ENCODE measurements at regions not wholly inside any gene's neighbourhood (a gene's known extent, or its start where the extent isn't known, plus 50 kb on each side); places are given as distances from the start of the nearest gene placed in this dataset.

DNA sequence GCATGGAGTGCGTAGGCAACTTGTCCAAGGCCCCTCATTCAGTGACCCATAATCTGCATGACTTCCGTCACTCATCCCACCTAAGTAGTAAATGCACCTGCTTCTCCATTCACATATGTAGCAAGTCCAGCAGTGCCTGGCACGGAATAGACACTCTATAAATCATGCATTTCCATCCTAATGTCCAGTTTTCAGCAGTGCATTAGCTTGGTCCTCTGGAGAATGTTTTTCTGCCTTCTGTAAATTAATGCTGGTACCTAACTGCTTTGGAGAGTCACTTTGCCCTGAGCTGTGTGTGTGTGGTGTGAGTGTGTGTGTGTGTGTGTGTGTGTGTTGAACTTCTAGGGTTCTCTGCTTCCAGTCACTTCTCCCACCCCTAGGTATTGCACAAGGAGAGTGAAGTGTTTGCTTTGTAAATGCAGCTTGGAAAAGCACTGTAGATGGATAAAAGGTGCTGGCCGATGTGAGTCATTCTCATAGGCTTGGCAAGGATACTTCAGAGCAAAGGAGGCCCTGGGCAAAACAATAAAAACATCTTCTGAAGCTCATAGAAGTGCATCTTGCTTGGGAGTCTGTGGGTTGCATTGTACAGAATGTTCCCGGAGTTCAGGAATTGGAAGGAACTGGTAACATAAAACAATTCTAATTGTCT, 181.8 kb downstream of the KATNAL1 start:
- no peak for DNase-seq

DNA sequence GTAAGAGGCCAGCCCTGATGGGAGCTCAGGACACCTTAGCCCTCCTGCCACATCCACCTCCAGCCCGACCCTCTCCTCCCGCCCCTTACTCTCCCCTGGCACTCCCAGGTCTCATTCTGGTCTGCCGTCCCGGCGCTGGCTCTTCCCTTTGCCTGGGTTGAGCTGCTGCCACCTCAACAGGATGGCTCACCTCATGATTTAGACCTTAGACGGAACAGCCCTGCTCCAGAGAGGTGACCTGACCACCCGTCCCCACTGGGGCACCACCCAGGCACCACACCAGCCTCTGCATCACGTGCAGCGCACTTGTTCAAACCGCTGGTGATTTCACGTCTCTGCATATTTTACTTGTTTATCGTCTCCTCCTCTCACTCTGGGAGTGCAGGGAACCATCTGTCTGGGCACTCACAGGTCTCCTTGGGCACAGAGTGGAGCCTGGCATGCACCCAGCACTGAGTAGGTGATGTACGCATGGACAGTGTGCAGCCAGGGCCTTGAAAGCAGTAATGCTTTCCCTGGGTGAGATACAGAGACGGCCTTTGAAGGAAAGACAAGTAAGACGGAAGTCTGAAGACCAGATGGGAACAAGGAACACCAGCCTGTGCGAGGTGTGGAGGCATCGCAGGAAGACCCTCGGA, 183.1 kb downstream of the KATNAL1 start:
- no peak for DNase-seq

DNA sequence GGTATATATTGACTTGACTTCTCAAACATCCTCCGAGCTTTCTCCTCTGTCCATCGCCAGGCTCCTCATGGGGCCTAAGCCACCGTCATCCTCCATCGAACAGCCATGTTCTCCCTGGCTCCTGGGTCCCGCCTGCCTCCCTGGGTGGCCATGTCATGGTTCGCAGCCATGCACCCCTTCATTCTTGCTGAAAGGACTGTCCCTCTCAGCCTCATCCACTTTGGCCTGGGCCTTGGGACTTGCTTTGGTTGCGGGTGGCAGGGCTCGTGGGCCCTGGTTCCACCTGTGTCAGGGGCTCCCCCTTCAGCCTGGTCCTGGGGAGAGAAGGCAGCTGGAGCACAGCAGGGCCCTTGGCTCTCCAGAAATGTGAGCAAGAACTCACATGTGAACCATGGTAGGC, 183.8 kb downstream of the KATNAL1 start:
- no peak for DNase-seq

DNA sequence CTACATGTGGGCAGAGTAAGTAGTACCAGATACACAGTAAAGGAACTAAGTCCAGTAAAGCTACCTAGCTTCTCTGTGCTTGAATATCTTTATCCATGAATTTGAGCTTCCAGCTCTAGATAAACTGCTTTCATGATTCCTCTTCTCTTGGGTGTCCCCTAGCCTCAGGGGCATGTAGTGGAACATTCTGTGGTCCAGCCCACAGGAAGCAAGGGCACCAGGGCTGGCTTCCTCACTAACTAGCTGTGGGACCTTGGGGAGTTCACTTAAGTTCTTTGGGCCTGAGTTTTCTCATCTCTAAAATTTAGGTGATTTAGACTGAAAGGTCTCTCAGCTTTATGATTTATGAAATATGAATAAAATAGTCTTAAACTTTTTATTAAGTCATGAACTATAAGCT, 185.7 kb downstream of the KATNAL1 start:
- no peak for DNase-seq

DNA sequence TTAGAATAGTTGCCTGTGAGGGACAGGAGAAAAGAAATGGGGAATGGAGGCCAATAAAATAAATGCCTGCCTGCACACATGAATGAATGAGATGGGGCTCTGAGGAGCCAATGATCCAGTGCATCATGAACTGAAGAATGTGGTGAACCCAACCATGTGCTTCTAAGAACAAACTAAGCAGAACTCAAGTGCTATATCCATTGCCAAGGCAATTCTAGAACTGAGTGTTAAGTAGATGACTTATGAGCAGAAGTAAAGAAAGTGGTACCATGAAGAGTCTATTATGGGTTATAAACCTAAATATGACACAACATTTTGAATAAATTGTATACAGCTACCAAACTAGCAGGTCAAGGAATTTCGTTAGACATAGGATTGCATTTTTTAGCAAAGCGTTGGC, 186.1 kb downstream of the KATNAL1 start:
- DNase-seq = no peak

DNA sequence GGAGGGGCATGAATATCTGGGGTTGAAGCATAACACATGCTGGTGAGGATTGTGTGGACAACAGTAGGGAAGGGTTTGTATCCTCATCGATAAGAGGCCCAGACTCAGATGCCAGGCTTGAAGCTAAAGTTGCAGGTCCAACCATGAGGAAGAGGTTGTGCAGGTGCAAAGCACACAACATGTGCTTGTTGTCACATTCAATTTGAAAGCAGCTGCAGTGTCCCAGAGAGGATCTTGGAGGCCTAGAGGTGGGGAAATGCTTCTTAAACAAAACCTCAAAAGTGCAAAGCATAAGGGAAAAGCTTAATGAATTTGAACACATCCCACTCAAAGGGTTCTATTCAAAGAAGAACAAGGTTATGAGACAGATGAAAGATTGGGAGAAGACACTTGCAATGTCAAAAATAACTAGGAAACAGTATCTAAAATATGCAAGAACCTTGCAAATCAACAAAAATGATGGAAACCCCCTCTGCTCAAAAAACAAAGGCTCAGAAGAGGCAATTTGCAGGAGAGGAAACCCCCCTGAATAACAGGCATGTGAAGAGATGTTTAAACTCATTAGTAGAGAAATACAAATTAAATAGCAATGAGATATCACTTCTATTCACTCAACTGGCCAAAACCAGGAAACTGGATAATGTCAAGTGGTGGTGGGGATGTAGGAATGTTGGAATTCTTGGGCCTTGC, 187.1 kb downstream of the KATNAL1 start:
- no peak for DNase-seq

DNA sequence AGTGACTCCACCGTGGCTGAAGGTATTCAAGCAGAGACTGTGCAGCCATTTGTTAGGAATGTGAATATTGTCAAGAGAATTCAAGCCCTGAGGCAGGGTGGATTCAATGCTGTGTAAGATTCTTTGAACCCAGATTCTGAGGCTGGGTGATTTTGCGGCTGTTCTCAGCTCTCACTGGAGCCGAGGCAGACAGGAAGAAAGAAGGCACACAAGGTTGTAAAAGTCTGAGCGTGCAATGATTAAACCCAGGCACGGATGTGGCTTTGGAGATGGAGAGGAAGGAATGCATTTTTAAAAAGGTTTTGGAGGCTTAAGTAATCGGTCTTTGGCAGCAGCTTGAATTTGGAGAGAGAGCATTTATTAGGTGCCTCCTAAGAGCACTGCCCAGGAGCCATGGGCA, 187.9 kb downstream of the KATNAL1 start:
- peak in 1 of 2 donors; percentile 8 for DNase-seq

DNA sequence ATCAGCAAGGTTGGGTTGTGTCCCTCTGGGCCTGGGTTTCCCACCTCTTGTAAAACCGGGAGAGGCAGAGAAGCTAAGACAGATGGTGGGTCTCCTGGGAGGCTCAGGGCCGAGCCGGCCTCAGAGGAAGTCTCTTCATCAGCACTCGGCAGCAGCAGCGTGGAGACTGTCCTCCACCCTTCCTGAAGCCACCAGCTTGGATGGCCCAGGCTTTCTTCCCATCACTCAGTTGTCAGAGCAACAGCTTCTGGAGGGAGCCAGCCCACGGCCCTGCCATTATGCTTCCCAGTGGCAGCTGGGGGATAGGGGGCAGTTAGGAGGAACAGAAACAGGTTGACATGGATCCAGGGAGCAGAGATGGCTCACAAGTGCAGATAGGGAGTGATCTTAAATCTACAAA, 191.0 kb downstream of the KATNAL1 start:
- no peak for DNase-seq

DNA sequence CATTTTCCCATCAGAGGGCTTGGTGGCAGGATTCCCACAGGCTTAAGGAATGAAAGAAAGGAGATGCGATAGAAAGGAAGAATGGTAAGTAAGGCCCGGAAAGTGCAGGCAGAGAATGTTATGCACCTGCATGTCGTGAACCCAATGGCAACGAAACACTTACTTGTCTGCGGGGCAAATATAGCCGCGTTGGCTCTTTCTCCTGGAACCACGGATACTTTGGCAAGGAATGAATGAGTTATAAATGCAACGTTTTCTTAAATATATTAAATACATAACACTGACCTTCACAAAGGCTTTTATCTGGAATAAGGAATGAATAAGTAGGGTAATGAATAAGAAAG, 192.1 kb downstream of the KATNAL1 start:
- no peak for DNase-seq

DNA sequence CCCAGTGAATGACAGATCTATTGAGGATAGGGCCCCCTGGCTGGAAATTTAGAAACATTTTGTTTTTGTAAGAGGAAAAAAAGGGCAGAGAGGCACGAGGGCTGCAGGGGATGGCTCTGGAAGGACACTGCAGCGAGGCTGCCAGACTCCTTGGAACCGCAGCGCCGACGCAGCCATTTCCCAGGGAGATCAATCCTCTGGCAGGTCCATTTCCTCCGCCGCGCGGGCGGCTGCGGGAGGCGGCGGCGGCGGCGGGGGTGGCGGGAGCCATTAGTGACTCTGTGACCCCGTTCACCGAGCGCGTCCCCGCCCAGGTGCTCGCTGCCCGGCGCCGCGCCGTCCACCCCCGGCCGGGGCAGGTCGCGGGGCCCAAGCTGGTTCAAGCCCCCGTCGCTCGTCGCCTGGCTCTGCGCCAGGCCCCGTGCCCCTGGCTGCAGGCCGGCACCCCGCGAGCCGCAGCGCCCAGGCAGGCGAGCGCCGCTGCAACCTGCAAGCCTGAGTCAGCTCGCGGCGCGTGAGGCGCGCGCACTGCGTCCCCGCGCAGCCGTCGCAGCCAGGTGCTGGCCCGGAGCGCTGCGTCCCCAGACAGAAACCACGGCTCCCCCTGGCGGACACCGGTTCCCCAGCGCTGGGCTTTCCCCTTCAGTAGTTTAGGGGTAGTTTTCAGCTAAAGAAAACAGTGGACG, 192.6 kb downstream of the KATNAL1 start:
- DNase-seq = peak; percentile 89 to 91

DNA sequence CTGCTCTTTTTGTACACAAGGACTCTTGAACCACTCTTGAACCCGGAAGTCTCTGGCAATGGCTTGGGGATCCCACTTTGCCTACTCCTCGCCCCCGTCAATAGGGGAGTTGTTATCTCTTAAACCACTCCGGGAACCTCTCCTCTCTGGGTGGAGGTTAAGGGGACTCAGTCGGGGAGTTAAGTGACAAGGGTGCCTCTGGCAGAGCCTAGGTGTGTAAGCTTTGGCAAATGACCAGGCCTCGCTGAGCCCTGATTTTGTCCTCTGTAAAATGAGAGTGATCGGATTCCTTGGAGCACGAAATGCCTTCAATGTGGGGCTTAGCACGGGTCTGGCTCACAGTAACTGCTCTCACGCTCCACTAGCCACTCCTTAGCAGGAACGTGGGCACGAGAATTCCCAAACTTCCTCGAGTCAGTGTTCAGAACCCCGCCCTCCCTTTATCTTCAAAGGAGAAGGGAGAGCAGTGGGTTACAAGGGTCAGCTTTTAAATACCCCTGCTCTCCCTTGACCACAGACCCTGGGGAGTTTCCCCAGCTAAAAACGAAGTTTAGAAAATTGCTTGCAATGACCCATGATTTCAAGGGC, 193.3 kb downstream of the KATNAL1 start:
- DNase-seq = no peak

DNA sequence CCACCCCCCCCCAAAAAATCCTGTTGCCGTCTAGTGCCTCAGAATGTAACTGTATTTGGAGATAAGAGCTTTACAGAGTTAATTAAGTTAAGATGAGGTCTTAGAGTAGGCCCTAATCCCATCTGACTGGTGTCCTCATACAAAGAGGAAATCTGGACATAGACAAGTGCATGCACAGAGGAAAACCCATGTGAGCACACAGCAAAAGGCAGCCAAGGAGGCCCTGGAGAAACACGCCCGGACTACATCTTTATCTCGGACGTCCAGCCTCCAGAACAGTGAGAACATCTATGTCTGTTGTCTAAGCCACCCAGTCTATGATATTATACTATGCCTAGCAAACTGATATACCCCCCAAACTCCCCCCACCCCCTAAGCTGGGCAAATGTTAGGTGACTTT, 193.8 kb downstream of the KATNAL1 start:
- DNase-seq = no peak

DNA sequence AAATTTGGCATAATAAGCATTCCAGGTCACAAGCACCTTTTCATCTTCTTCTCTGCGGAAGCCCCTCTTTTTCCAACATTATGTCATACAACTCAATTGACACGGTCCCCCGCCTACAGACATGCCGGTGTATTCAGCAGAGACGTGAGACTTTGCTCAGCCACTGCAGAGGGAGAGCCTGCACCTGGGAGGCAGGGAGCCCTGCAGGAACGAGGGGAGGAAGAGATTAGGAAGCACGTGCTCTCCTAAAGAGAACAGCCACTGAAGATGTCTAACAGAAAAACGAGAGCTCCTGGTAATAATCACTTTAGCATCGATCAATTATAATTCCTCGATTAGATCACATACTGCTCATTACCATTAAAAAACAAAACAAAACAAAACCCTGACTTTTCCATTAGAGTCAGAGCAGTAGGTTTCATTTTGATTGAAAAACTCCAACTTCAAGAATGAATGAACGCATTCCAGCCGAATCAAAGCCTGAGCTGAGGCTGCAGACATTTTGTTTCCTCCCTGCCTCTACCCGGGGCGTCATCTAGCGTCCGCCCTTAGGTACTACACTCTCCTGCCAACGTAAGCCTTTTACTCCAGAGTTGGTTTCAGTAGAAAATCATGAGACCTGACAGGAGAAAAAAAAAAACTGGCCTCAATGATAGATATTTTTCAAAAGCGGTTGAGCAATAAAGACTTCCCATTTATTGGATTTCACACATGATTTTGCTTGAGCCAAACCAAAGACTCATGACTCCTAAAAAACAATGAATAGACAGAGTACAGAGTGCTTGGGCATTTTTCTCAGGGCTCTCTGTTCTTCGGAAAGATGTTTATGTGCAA, 194.5 kb downstream of the KATNAL1 start:
- peak; percentile 79 to 82 for DNase-seq

DNA sequence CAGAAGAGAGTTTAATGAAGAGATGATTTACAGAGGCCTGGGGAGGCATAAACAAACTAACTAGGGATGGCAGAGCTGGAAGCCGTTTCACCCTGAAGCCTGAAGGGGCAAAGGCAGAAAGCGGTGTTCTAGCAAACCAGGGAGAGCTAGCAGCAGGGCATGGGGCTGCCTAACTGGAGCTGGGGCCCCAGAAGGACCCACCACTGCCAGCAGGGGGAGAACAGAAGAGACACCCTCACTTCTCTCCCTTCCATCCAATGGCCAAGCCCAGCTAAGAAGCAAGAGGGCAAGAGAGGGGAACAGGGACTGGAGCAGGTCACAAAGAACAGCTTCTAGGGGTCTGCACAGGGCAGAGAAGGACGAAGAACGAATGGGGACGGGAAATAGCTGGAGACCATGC, 195.5 kb downstream of the KATNAL1 start:
- DNase-seq = no peak

DNA sequence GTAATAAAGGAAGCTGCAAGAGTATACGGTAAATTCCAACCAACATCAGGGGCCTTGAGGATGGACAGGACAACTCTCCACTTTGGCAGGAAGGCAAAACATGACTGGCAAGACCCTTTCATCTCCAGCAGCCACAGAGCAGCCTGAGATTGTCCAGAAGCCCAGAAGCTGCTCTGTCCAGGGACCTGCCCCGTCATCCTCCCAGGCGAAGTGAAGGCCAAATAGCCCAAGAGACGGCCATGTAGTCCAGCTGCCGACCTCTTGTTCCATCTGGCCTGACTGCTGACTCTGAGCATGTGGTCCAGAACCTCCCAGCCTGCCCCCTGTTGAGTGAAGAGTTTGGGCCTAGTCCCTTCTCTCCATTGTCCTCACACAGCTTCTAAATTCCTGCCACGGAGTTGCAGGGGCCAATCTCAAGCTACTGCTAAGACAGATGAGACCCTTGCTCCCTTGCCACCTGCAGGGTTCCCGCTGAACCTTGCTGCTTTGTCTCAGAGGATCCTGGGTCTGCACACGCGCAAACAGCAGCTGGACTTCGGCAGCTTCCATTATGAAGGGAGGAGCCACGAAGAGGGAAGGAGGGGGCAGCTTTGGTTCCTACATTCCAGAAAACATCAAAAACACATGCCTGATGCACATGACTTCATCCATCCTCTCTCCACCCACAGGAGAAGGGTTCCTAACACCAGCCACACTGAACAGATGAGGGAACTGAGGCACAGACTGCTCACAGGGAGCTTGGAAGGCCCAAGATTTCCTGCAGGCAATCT, 196.9 kb downstream of the KATNAL1 start:
- no peak for DNase-seq

DNA sequence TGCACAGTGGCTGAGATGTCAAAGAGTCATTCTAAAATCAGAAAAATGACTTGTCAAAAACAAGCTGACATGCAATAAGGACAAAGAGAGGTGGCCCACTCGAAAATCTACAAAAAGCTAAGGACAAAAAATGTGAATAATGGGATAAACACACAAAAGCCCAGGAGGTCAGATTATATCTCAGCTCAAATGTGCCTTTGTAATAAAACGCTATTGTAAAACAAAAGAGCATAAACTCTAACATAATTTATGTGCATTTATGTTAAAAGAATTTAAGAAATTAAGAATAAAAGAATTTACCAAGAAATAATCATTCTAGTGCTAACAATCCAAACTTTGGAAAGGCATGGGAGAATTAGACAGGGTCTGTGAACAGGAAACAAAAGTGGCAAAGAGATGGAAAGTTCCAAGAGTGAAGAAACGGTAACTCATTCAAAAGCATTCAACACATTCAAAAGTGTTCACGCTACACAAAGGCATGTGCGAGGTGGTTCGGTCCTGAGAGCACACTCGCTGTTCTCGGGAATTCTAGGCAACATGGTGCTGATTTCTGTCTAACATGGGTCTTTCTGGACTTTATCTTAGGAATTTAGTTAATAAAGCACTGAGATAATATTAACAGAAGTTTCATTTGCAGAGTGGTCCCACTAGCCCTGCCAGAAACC, 197.7 kb downstream of the KATNAL1 start:
- DNase-seq = no peak

DNA sequence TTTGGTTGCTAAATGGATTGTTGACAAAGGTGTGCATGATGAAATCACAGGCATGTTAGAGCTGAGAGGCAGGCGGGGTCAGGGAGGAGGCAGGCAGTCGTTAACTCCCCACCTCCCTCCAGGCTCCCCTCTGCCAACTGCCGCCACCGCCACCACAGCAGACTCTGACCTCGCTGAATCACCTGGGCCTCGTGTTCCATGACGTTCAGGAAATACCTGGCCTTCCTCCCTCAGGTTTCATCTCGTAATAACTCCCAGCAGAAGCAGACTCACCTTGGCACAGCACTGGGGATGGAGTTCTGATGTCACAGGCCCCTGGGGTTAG, 198.5 kb downstream of the KATNAL1 start:
- DNase-seq = no peak

DNA sequence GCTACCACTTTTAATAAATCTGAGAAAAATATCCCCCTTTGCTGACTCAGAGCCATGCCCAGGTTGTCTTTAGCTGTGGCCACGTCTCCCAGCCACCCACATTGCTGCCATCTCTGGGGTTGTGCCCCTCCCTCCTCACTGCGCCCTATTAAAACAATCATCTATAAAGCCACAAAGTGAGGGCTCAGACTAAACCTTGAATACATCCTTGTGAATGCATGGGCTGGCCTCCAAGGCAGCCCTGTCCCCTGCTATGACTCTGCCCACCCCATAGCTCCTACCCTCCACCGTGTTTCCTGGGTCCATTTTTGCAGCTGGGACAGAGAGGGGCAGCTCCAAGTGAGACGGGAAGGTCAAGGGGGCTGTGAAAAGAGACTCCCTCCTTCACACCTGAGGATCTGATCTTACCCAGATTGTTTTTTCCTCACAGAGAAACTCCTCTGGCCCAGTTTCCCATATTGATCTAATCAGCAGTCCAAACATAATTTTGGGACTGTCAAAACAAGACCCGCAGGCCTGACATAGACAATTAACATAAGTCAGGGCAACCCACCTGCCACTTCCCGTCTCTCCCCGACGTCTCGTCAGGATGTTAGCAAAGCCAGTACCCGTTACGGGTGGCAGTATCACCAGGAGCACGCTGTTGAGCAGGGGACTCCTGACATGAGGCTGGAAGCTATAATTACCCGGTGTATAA, 199.0 kb downstream of the KATNAL1 start:
- DNase-seq = no peak

DNA sequence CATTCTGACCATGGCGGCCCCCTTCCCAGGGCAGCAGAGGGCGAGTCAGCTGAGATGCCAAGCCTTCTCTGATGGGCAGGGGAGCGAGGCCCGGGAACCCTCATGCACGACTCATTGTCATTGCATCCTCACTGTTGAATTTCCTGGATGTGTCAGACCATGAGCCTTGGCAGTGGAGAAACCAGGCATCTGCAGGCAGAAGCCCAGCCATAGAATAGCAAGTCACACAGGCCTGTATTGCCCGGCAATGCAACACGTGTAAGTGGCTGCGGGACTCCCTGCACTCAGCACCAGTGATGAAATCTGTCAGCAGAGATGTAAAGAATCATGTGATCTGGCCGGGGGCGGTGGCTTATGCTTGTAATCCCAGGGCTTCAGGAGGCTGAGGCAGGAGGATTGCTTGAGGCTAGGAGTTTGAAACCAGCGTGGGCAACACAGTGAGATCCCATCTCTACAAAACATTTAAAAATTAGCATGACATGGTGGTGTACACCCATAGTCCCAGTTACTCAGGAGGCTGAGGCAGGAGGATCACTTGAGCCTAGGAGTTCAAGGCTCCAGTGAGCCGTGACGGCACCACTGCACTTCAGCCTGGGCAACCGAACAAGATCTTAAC, 199.7 kb downstream of the KATNAL1 start:
- peak in 1 of 2 donors; percentile 52 for DNase-seq

DNA sequence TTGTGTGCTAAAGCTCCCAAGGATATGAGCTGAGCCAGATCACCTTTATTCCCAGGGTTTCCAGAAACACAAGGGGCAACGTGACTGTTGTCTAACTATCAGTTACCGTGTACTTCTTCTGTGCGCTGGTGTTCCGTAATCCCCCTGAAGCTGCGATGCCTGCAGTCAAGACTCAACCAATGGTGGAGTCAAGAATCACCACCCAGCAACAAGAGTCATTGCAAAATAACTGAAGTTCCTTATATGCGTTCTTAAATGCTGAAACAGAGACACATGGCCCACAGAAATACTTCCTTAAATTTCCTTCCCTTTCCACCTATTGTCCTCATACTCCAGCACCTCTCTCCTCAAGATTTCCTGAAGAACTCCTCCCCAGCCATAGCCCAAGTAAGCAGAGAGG, 200.2 kb downstream of the KATNAL1 start:
- DNase-seq = peak in 1 of 2 donors; percentile 13
